PFSK-1 (cell line): ENCODE measurements at regions not wholly inside any gene's neighbourhood (a gene's known extent, or its start where the extent isn't known, plus 50 kb on each side); places are given as distances from the start of the nearest gene placed in this dataset.

Experiments
- FOXP2 ChIP-seq: optimal IDR thresholded peaks from 2 replicates; pipeline ENCODE3; 2011; ENCODE audit warnings: borderline replicate concordance, control low read depth, inconsistent platforms; ENCODE audit not compliant: insufficient read depth; ENCODE audit errors: extremely low read length, extremely low read depth
- POLR2AphosphoS5 ChIP-seq: IDR thresholded peaks from 2 replicates; pipeline ENCODE4 v1.6.1; 2012; ENCODE audit warnings: low read depth, mild to moderate bottlenecking, control low read depth, low read length, moderate library complexity
- REST ChIP-seq, 2 experiments: IDR thresholded peaks; 2 replicates each; pipeline versions ENCODE4 v1.6.1 to v1.8.0; 2011 to 2012; ENCODE audit warnings: low read depth in 2 of 2, low read length in 2 of 2, control low read depth in 1 of 2, inconsistent platforms in 1 of 2, mild to moderate bottlenecking in 1 of 2, moderate library complexity in 1 of 2; ENCODE audit not compliant: insufficient read depth in 1 of 2
- SIN3A ChIP-seq: IDR thresholded peaks from 2 replicates; pipeline ENCODE4 v1.6.1; 2012; ENCODE audit warnings: mild to moderate bottlenecking, low read length, moderate library complexity, borderline replicate concordance; ENCODE audit not compliant: insufficient read depth
- TAF1 ChIP-seq: IDR thresholded peaks from 2 replicates; pipeline ENCODE4 v1.6.1; 2012; ENCODE audit warnings: low read length, control low read depth, borderline replicate concordance; ENCODE audit not compliant: insufficient read depth

- TF ChIP-seq TAF1 (no peak), FOXP2 (no peak), SIN3A (no peak), REST (IDR thresholded peaks at IDR 0.05; ENCODE audit: insufficient read depth in 1 of 2, low read depth in 2 of 2, low read length in 2 of 2) (no peak), POLR2AphosphoS5 (no peak)
Observed at GRCh38 chr10:2628705-2629104, 438.6 kb upstream of the PFKP start.

GRCh38 chr10:2627969-2628368 lies 439.4 kb upstream of the PFKP start:
- TF ChIP-seq TAF1 (no peak), REST (IDR thresholded peaks at IDR 0.05; ENCODE audit: insufficient read depth in 1 of 2, low read depth in 2 of 2, low read length in 2 of 2) (no peak), SIN3A (no peak), POLR2AphosphoS5 (no peak), FOXP2 (no peak)

- TF ChIP-seq SIN3A, result no peak
- no peak for TF ChIP-seq FOXP2
- TF ChIP-seq REST (IDR thresholded peaks at IDR 0.05; ENCODE audit: insufficient read depth in 1 of 2, low read depth in 2 of 2, low read length in 2 of 2), result no peak
- no peak for TF ChIP-seq TAF1
- no peak for TF ChIP-seq POLR2AphosphoS5
Observed at GRCh38 chr10:2625094-2625493, 442.3 kb upstream of the PFKP start.

- no peak for TF ChIP-seq POLR2AphosphoS5
- no peak for TF ChIP-seq SIN3A
- TF ChIP-seq REST (IDR thresholded peaks at IDR 0.05; ENCODE audit: insufficient read depth in 1 of 2, low read depth in 2 of 2, low read length in 2 of 2), result no peak
- no peak for TF ChIP-seq TAF1
- TF ChIP-seq FOXP2, result no peak
Observed at GRCh38 chr10:2623675-2624274, 443.6 kb upstream of the PFKP start.

GRCh38 chr10:2620827-2621521 lies 446.4 kb upstream of the PFKP start:
- TF ChIP-seq FOXP2 (no peak), REST (IDR thresholded peaks at IDR 0.05; ENCODE audit: insufficient read depth in 1 of 2, low read depth in 2 of 2, low read length in 2 of 2) (no peak)
